Left lobe of liver (tissue), 2 donors: ENCODE measurements at regions not wholly inside any gene's neighbourhood (a gene's known extent, or its start where the extent isn't known, plus 50 kb on each side); places are given as distances from the start of the nearest gene placed in this dataset.
"Not testable (repeated sequence)": the region's sequence is repeated elsewhere in the genome, so short reads cannot be mapped to it uniquely, and the experiment has no call there.

ENCODE experiments used
- ATAC-seq: fragments of 200-7000 bp; cut with Tn5 transposase; one replicate; pipeline ENCODE4 v1.9.1; 2020; ENCODE audit warnings: mild to moderate bottlenecking, moderate library complexity
- DNase-seq: peaks from one replicate; pipeline ENCODE4 v3.0.0-alpha.2; 2020; ENCODE audit warnings: low spot score
- donor health status: DM: no; HTN: no; CAD: no; lungs with moderate emphysema.
- donor health status: DM: no; HTN: yes; CAD: no.

- DNase-seq (no peak), ATAC-seq (no peak)
Observed at GRCh38 chr4:26204249-26204825, 116.5 kb upstream of the RBPJ start.

GRCh38 chr4:26204911-26205370 is 115.9 kb upstream of the RBPJ start:
- DNase-seq: peak; percentile 82

GRCh38 chr4:26206339-26206738 is 114.5 kb upstream of the RBPJ start:
- DNase-seq: no peak
- peak; percentile 42 for ATAC-seq

More at GRCh38 chr4:26204911-26205370, 115.9 kb upstream of the RBPJ start:
- ATAC-seq: peak; percentile 94

GRCh38 chr4:26206999-26207398 is 113.8 kb upstream of the RBPJ start:
- ATAC-seq (no peak), DNase-seq (no peak)

- ATAC-seq: no peak
- no peak for DNase-seq
Observed at GRCh38 chr4:26207631-26208030, 113.2 kb upstream of the RBPJ start.

DNA sequence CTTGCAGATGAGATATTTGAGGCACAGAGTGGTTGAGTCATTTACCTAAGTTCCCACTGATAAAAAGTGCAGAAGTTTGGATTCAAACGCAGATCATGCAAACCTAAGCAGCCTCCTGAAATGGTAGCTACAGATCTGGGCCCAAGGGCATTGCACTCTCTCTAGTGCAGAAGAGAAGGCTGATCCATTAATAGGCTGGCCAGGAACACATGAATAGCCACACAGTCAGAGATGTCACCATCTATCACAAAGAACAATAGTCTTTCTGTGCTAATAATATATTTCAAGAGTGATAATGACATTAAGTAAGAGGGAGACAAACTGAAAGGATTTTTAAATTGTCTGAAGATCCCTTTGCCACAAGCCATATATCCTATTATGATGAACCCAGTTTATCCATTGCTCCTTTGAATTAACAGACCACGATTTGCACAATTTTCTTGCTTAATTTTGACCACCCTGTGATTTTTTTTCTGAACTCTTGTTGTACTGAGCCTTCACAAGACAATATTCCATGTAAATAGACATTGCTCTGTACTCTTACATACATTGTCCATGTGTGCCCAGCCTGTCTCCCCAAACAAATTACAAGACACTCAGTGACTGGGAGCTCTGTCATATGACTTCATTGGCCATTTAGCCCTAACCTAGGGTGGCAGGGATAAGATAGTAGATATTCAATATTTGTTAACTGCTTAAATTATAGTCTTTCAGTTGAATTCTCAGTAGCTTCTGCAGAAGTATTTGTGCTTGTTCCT is 112.4 kb upstream of the RBPJ start:
- DNase-seq: no peak
- ATAC-seq: no peak

GRCh38 chr4:26209378-26209777 is 111.4 kb upstream of the RBPJ start:
- not testable (repeated sequence) for ATAC-seq, DNase-seq

DNA sequence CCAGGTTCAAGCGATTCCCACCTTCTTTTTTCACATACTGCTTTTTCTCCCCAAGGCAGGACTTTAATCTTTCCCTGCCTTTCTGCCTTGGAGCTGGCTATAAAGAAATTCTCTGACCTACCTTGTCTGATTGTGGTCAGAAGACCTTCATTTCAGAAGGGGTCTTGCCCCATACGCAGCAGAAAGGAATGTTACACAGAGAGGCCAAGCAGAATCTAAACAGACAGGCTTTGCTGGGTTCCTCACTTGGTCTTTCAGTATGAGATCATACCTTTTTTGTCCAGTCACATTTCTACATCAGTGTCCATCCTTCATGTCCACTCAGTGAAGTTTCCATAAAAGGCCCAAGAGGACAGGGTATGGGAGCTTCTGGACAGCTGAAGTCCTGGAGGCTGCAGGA is 108.3 kb upstream of the RBPJ start:
- ATAC-seq: no peak

DNA sequence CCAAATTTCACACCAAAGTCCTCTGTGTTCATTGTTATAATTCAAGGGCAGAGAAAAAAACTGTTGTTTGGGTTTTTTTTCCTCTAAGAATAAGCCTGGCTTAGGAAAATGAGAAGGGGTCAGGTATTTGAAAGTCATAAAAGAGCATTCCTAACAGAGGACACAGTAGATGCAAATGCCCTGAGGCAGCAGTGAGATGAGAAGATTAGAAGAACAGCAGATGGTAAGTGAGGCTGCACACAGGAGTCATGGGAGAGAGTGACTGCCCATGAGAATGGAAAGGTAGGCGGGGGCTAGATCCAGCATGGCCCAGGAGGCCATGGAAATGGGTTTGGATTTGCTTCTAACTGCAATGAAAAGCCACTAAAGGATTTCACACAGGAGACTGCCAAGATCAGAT is 107.5 kb upstream of the RBPJ start:
- DNase-seq: no peak
- no peak for ATAC-seq

More for the DNA sequence above, 108.3 kb upstream of the RBPJ start:
- DNase-seq: no peak

GRCh38 chr4:26214994-26215393 is 105.8 kb upstream of the RBPJ start:
- no peak for ATAC-seq
- DNase-seq: no peak

DNA sequence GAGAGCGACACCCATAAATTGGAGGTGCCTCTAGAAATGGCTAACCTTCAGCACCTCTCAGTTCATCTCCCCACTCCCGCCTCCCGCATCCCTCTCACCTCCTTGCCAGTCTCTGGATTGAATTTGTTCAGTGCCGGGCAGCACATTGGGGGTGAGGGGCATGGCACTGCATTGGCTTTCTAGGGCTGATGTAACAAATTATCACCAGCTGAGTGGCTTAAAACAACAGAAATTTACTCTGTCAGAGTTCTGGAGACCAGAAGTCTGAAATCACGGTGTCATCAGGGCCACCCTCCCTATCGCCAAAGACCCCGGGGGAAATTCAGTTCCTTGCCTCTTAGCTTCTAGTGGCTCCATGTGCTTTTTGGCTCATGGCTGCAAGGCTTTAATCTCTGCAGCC is 105.1 kb upstream of the RBPJ start:
- ATAC-seq (no peak), DNase-seq (no peak)

- ATAC-seq (no peak), DNase-seq (no peak)
Observed at GRCh38 chr4:26217481-26217880, 103.3 kb upstream of the RBPJ start.

GRCh38 chr4:26217961-26218676 is 102.7 kb upstream of the RBPJ start:
- DNase-seq: no peak
- ATAC-seq: peak; percentile 29

- ATAC-seq (no peak), DNase-seq (no peak)
Observed at GRCh38 chr4:26218677-26219605, 101.9 kb upstream of the RBPJ start.

- ATAC-seq: no peak
- DNase-seq: no peak
Observed at GRCh38 chr4:26220696-26221095, 100.1 kb upstream of the RBPJ start.

- ATAC-seq (no peak), DNase-seq (no peak)
Observed at GRCh38 chr4:26223155-26223554, 97.7 kb upstream of the RBPJ start.

DNA sequence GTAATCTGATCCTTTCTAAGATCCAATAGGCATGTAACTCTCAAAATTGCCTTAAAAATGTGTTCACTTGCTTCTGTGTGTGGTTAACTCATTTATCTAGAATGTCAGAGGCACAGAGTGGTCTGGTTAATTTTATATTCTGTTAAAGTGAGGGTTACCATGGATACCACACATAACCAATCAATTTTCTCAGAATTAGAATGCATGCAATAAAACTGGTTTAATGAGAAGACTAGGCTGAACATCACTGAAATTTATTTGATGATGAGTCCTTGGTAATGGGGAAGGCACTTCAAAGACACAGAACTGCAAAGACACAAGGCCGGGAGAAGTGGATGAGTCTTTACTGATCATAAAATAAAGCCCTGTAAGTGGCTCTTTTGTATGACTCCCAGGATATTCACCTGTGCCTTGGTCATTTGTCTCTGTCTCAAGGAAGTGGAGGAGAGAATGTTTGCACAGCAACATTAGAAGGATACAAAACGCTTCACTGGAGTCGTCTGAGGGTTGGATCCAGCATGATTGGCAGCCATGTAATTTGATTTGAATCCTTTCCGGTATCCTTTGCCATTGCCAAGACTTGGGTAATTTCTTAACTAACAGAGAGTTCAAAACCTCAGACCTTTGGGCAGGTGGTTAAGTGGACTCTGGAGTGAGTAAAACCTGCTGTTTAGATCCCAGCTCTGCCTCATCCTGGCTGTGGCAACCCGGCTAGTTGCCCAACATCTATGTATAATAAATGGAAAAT is 94.0 kb upstream of the RBPJ start:
- ATAC-seq (peak; percentile 92), DNase-seq (no peak)

GRCh38 chr4:26227601-26228229 is 93.1 kb upstream of the RBPJ start:
- ATAC-seq: no peak
- no peak for DNase-seq

- ATAC-seq: no peak
Observed at GRCh38 chr4:26228883-26229282, 91.9 kb upstream of the RBPJ start.

GRCh38 chr4:26229974-26230373 is 90.8 kb upstream of the RBPJ start:
- DNase-seq: no peak
- no peak for ATAC-seq

More at GRCh38 chr4:26228883-26229282, 91.9 kb upstream of the RBPJ start:
- DNase-seq: no peak
